ENCODE measurements at regions not wholly inside any gene's neighbourhood (a gene's known extent, or its start where the extent isn't known, plus 50 kb on each side); places are given as distances from the start of the nearest gene placed in this dataset.

DNA sequence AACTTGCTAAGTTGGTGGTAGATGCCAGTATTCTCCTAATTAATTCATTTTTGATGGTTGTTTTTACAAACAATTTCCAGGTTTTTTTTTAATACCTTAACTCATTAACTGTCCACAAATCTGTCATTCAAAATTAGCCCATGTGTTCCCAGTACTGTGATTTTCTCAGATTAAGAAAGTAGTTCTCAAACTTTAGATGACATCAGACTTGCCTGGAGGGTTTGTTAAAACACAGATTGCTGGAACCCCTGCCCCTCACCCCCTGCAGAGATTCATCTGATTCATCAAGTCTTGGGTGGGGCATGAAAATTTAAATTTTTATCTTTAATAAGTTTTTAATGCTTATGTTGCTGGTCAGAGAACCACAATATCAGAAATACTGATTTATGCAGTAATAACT is 130.5 kb downstream of the BACH1 start:
- Histone ChIP-seq H2AFZ (ENCODE audit: insufficient read depth, low read depth, low read length, poor library complexity, severe bottlenecking) (no peak overlapping the region), H3K27ac (ENCODE audit: low read depth in 1 of 2, low read length in 2 of 2) (no peak overlapping the region), H3K27me3 (ENCODE audit: control insufficient read depth in 2 of 2, insufficient read depth in 2 of 2, low read length in 2 of 2) (no peaks in the 10 kb centered on the region), H3K4me2 (replicated peaks; ENCODE audit: extremely low read depth, low read length, poor library complexity, severe bottlenecking) (no peak overlapping the region), H4K20me1 (ENCODE audit: insufficient read depth, low read length) (no peaks in the 10 kb centered on the region), H3K36me3 (replicated peaks in 1 of 2; ENCODE audit: control insufficient read depth in 1 of 2, insufficient read depth in 2 of 2, low read length in 2 of 2) (no peaks in the 10 kb centered on the region), H3K4me1 (ENCODE audit: control insufficient read depth in 1 of 2, insufficient read depth in 2 of 2, low read length in 2 of 2) (no peaks in the 10 kb centered on the region), H3K9me3 (replicated peaks in 1 of 2; ENCODE audit: control insufficient read depth in 1 of 2, insufficient read depth in 1 of 2, low read length in 2 of 2) (peaks cover 0 to 3% of the 10 kb centered on the region in 2 donors), H3K4me3 (replicated peaks in 1 of 3; ENCODE audit: low read depth in 2 of 3, low read length in 3 of 3) (no peak overlapping the region), H3K9ac (ENCODE audit: insufficient read depth, low read length, poor library complexity, severe bottlenecking) (no peak overlapping the region), H3K79me2 (ENCODE audit: insufficient read depth, low read length) (no peaks in the 10 kb centered on the region)
- no peak for TF ChIP-seq CTCF (IDR thresholded peaks at IDR 0.05)
- H3K27ac Mint-ChIP-seq, result no peak overlapping the region
- DNase-seq, result no peak
- peaks cover 8 to 18% of the 10 kb centered on the region in 2 donors for H3K36me3 Mint-ChIP-seq
- intact Hi-C loops (cut with micrococcal nuclease), result no loop called here
- H3K27me3 Mint-ChIP-seq (ENCODE audit: low read depth in 3 of 3), result no peaks in the 10 kb centered on the region
- H3K9me3 Mint-ChIP-seq, result peaks cover 0 to 6% (median 3%) of the 10 kb centered on the region in 7 donors
- H3K4me3 Mint-ChIP-seq, result no peak overlapping the region
- peaks cover 5% of the 10 kb centered on the region for H3K4me1 Mint-ChIP-seq

DNA sequence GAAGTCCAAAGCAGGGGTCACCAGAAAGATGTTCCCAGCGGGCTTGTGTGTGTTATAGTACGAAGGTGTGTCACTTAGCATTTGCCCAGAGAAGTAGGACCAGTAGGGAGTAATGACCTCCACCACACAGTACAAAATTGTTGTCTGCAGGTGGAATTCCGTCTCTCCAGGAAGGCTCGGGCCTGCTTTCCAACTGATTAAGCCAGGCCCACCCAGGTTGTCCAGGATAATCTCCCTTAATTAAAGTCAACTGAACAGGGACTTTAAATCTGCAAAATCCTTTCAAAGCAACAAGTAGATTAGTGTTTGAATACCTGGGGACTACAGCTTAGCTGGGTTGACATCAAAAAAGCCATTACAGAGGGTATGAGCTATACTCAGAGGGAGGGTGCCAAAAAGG is 131.3 kb downstream of the BACH1 start:
- peaks cover 0 to 3% of the 10 kb centered on the region in 2 donors for H3K9me3 ChIP-seq (replicated peaks in 1 of 2; ENCODE audit: control insufficient read depth in 1 of 2, insufficient read depth in 1 of 2, low read length in 2 of 2)
- H3K27ac ChIP-seq (ENCODE audit: low read depth in 1 of 2, low read length in 2 of 2), result no peak overlapping the region
- Mint-ChIP-seq H3K9me3 (peaks cover 0 to 6% (median 3%) of the 10 kb centered on the region in 7 donors), H3K4me1 (peaks cover under 1% of the 10 kb centered on the region), H3K4me3 (no peak overlapping the region), H3K36me3 (peaks cover 12 to 22% of the 10 kb centered on the region in 2 donors), H3K27ac (no peak overlapping the region), H3K27me3 (ENCODE audit: low read depth in 3 of 3) (no peaks in the 10 kb centered on the region)
- no peaks in the 10 kb centered on the region for H4K20me1 ChIP-seq (ENCODE audit: insufficient read depth, low read length)
- H3K4me1 ChIP-seq (ENCODE audit: control insufficient read depth in 1 of 2, insufficient read depth in 2 of 2, low read length in 2 of 2), result no peaks in the 10 kb centered on the region
- no peak overlapping the region for H2AFZ ChIP-seq (ENCODE audit: insufficient read depth, low read depth, low read length, poor library complexity, severe bottlenecking)
- WGBS (ENCODE audit: insufficient coverage), result no CpG with 5 or more reads among the region's 4 CpGs
- H3K36me3 ChIP-seq (replicated peaks in 1 of 2; ENCODE audit: control insufficient read depth in 1 of 2, insufficient read depth in 2 of 2, low read length in 2 of 2), result peaks cover 0 to 3% of the 10 kb centered on the region in 2 donors
- H3K27me3 ChIP-seq (ENCODE audit: control insufficient read depth in 2 of 2, insufficient read depth in 2 of 2, low read length in 2 of 2), result no peaks in the 10 kb centered on the region
- H3K9ac ChIP-seq (ENCODE audit: insufficient read depth, low read length, poor library complexity, severe bottlenecking), result no peak overlapping the region
- no peak for TF ChIP-seq CTCF (IDR thresholded peaks at IDR 0.05)
- H3K4me3 ChIP-seq (replicated peaks in 1 of 3; ENCODE audit: low read depth in 2 of 3, low read length in 3 of 3), result no peak overlapping the region
- no peak for DNase-seq
- no peaks in the 10 kb centered on the region for H3K79me2 ChIP-seq (ENCODE audit: insufficient read depth, low read length)
- no peak overlapping the region for H3K4me2 ChIP-seq (replicated peaks; ENCODE audit: extremely low read depth, low read length, poor library complexity, severe bottlenecking)
- intact Hi-C loops (cut with micrococcal nuclease), result no loop called here

All from CD14-positive monocyte (primary cell).